ENCODE measurements at regions not wholly inside any gene's neighbourhood (a gene's known extent, or its start where the extent isn't known, plus 50 kb on each side); places are given as distances from the start of the nearest gene placed in this dataset.

- DNase-seq = no peak
Measured at GRCh38 chr3:182233405-182233804, 521.7 kb downstream of the SOX2 start.

GRCh38 chr3:182233957-182234356 lies 522.2 kb downstream of the SOX2 start:
- DNase-seq = no peak

GRCh38 chr3:182234881-182235280 lies 523.2 kb downstream of the SOX2 start:
- DNase-seq = no peak

- no peak for DNase-seq
Measured at GRCh38 chr3:182235504-182235903, 523.8 kb downstream of the SOX2 start.

- no peak for DNase-seq
Measured at GRCh38 chr3:182238126-182238525, 526.4 kb downstream of the SOX2 start.

GRCh38 chr3:182239316-182239715 lies 527.6 kb downstream of the SOX2 start:
- no peak for DNase-seq

- no peak for DNase-seq
Measured at GRCh38 chr3:182240474-182240873, 528.7 kb downstream of the SOX2 start.

GRCh38 chr3:182241196-182241765 lies 529.6 kb downstream of the SOX2 start:
- DNase-seq = no peak

- DNase-seq = no peak
Measured at GRCh38 chr3:182241766-182242488, 530.2 kb downstream of the SOX2 start.

GRCh38 chr3:182242489-182242942 lies 530.8 kb downstream of the SOX2 start:
- no peak for DNase-seq

GRCh38 chr3:182243625-182244024 lies 531.9 kb downstream of the SOX2 start:
- DNase-seq = no peak

- no peak for DNase-seq
Measured at GRCh38 chr3:182244222-182244971, 532.7 kb downstream of the SOX2 start.

- no peak for DNase-seq
Measured at GRCh38 chr3:182245059-182245458, 533.3 kb downstream of the SOX2 start.

- no peak for DNase-seq
Measured at GRCh38 chr3:182246870-182247269, 535.1 kb downstream of the SOX2 start.

GRCh38 chr3:182248349-182248880 lies 536.7 kb downstream of the SOX2 start:
- no peak for DNase-seq

- DNase-seq = no peak
Measured at GRCh38 chr3:182252802-182253201, 540.5 kb upstream of the ATP11B start.

GRCh38 chr3:182255158-182255557 lies 538.1 kb upstream of the ATP11B start:
- no peak for DNase-seq

- no peak for DNase-seq
Measured at GRCh38 chr3:182257361-182257760, 535.9 kb upstream of the ATP11B start.

- DNase-seq = peak; percentile 64
Measured at GRCh38 chr3:182258538-182259177, 534.6 kb upstream of the ATP11B start.

- DNase-seq = no peak
Measured at GRCh38 chr3:182259579-182259978, 533.7 kb upstream of the ATP11B start.

- no peak for DNase-seq
Measured at GRCh38 chr3:182261041-182261440, 532.3 kb upstream of the ATP11B start.

GRCh38 chr3:182268711-182269110 lies 524.6 kb upstream of the ATP11B start:
- DNase-seq = no peak

GRCh38 chr3:182276512-182276911 lies 516.8 kb upstream of the ATP11B start:
- DNase-seq = no peak

Data from DMS79 treated with DMSO at 0.1 percent for 48 hours (cell line).